Colonic mucosa (tissue), 4 donors: ENCODE measurements at regions not wholly inside any gene's neighbourhood (a gene's known extent, or its start where the extent isn't known, plus 50 kb on each side); places are given as distances from the start of the nearest gene placed in this dataset.

ENCODE experiments used
- DNase-seq: peaks from one replicate; pipeline ENCODE4 v3.0.0-alpha.2; 2020
- H3K27ac ChIP-seq: fragments of 200-600 bp; one replicate; pipeline ENCODE4 v1.8.0; 2021
- H3K27me3 ChIP-seq: fragments of 200-600 bp; one replicate; pipeline ENCODE4 v1.8.0; 2021
- H3K36me3 ChIP-seq: fragments of 200-600 bp; one replicate; pipeline ENCODE4 v1.8.0; 2021
- H3K4me1 ChIP-seq: fragments of 200-600 bp; one replicate; pipeline ENCODE4 v1.8.0; 2021; ENCODE audit warnings: mild to moderate bottlenecking
- H3K4me3 ChIP-seq: fragments of 200-600 bp; one replicate; pipeline ENCODE4 v1.8.0; 2021
- H3K9ac ChIP-seq, 2 donors: one replicate each; pipeline ENCODE4 v1.7.0; 2013; ENCODE audit warnings: control low read depth in 2 of 2, low read depth in 2 of 2, low read length in 2 of 2
- H3K9me3 ChIP-seq: fragments of 200-600 bp; one replicate; pipeline ENCODE4 v1.8.0; 2021
- intact Hi-C: fragments of 100-400 bp; cut with DNase I; formaldehyde crosslinking; loops from one replicate; pipeline ENCODE4 v1.14.1; 2022
- TF ChIP-seq, protein P1 (sequence below): fragments of 200-600 bp; IDR thresholded peaks from one replicate; pipeline ENCODE4 v1.8.0; 2022; ENCODE audit warnings: antibody characterized with exemption, mild to moderate bottlenecking
- donor health status: healthy.
- donor health status: DM: no; HTN: no; CAD: no.
- donor health status: DM: no; HTN: no; CAD: no.

DNA sequence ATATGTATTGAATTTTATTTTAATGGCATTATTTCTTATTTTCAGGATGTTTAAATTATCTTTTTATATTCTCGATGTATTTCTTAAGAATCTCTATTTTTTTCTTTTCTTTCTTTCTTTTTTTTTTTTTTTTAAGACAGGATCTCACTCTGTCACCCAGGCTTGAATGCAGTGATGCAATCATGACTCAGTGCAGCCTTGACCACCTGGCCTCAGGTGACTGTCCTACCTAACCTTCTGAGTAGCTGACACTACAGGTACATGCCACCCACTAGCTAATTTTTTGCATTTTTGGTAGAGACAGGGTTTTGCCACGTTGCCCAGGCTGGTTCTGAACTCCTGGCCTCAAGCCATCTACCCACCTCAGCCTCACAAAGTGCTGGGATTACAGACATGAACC, 143.8 kb upstream of the LAMA2 start:
- TF ChIP-seq, protein P1, sequence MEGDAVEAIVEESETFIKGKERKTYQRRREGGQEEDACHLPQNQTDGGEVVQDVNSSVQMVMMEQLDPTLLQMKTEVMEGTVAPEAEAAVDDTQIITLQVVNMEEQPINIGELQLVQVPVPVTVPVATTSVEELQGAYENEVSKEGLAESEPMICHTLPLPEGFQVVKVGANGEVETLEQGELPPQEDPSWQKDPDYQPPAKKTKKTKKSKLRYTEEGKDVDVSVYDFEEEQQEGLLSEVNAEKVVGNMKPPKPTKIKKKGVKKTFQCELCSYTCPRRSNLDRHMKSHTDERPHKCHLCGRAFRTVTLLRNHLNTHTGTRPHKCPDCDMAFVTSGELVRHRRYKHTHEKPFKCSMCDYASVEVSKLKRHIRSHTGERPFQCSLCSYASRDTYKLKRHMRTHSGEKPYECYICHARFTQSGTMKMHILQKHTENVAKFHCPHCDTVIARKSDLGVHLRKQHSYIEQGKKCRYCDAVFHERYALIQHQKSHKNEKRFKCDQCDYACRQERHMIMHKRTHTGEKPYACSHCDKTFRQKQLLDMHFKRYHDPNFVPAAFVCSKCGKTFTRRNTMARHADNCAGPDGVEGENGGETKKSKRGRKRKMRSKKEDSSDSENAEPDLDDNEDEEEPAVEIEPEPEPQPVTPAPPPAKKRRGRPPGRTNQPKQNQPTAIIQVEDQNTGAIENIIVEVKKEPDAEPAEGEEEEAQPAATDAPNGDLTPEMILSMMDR, result no peak
- no peak for DNase-seq
- H3K27me3 ChIP-seq, result no peaks in the 10 kb centered on the region
- intact Hi-C loops, result loop anchor here (10.0 kb wide), 1 partner anchor 884 kb away; no protein-coding TSS in a partner anchor
- H3K9me3 ChIP-seq, result no peaks in the 10 kb centered on the region
- H3K27ac ChIP-seq, result no peak overlapping the region
- H3K9ac ChIP-seq, result no peak overlapping the region
- H3K36me3 ChIP-seq, result no peaks in the 10 kb centered on the region
- H3K4me1 ChIP-seq, result no peaks in the 10 kb centered on the region
- no peak overlapping the region for H3K4me3 ChIP-seq

GRCh38 chr6:128738112-128738511, 144.8 kb upstream of the LAMA2 start:
- intact Hi-C loops, result loop anchor here (10.0 kb wide), 1 partner anchor 883 kb away; no protein-coding TSS in a partner anchor
- H3K36me3 ChIP-seq, result no peaks in the 10 kb centered on the region
- H3K9ac ChIP-seq, result no peak overlapping the region
- H3K9me3 ChIP-seq, result no peaks in the 10 kb centered on the region
- no peaks in the 10 kb centered on the region for H3K27me3 ChIP-seq
- H3K4me3 ChIP-seq, result no peak overlapping the region
- DNase-seq, result peak; percentile 35
- no peaks in the 10 kb centered on the region for H3K4me1 ChIP-seq
- H3K27ac ChIP-seq, result no peak overlapping the region
- TF ChIP-seq, protein P1, result no peak

- Histone ChIP-seq H3K27ac (no peak overlapping the region), H3K27me3 (no peaks in the 10 kb centered on the region), H3K4me3 (no peak overlapping the region), H3K9me3 (no peaks in the 10 kb centered on the region), H3K9ac (no peak overlapping the region), H3K36me3 (no peaks in the 10 kb centered on the region), H3K4me1 (no peaks in the 10 kb centered on the region)
- intact Hi-C loops, result loop anchor here (10.0 kb wide), 1 partner anchor 882 kb away; no protein-coding TSS in a partner anchor
- DNase-seq, result no peak
- TF ChIP-seq, protein P1, result no peak
Observed at GRCh38 chr6:128736780-128737179, 146.2 kb upstream of the LAMA2 start.

DNA sequence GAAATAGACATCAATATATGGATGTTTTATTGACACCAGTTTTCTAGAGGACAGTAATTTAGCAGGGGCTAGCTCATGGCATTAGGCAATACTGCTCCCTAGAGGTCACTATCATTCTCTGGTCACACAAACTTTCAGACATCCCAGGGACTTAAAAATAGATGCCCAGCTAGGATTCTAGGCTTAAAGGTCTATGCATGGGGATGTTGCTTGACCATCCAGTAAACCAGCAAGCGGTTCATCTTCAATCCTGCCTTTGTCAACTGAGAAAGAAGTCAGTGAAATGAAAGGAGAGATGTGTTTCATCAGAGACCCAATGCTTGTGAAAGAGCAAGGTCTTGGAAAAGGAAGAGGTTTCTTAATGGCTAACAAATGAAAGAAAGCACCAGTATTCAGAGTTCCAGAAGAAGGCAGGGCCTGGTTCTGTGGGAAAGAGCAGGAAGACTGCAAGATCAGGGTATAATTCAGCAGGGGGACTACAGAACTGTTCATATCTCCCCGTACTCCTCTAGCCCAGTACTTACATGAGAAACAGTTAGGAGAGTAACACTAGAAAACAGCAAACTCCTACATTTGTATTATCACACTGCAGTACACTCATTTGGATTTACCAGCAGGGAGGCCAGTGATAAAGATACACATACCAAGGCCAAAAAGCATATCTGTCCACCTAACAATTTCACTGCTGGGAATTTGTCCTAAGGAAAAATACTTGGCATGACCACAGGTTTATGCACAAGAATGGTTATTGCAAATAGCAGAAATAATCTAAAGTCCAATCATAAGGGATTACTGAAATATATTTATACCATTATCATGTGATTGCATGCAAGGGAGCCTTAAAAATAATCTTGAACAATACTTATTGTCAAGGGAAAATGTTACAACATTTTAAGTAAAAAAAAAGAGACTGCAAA, 151.4 kb upstream of the LAMA2 start:
- no peaks in the 10 kb centered on the region for H3K9me3 ChIP-seq
- H3K4me1 ChIP-seq, result no peaks in the 10 kb centered on the region
- intact Hi-C loops, result loop anchor here (5.0 to 10.0 kb wide), 3 partner anchors 636 to 994 kb away; no protein-coding TSS in a partner anchor
- DNase-seq, result no peak
- no peaks in the 10 kb centered on the region for H3K36me3 ChIP-seq
- no peaks in the 10 kb centered on the region for H3K27me3 ChIP-seq
- H3K9ac ChIP-seq, result no peak overlapping the region
- H3K27ac ChIP-seq, result no peak overlapping the region
- no peak overlapping the region for H3K4me3 ChIP-seq
- TF ChIP-seq, protein P1, result no peak

DNA sequence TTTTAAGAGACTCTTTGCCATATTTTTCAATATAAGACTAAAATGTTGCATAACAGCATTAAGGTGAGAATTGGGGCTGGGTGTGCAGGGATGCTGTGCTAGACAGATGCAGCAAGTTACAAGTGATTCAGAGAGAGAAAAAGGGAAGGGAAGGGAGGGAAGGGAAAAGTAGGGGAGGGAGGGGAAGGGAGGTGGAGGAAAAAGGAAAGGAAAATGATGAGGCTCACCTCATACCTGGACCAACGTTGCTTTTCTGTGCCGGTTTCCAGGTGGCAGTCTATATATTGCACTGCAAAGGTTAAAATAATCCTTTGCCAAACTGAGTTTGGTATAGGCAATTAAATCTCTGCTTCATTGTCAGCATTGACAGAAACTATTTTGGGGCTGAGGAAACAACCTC, 155.4 kb upstream of the LAMA2 start:
- Histone ChIP-seq H3K4me1 (no peaks in the 10 kb centered on the region), H3K27me3 (no peaks in the 10 kb centered on the region), H3K9ac (no peak overlapping the region), H3K36me3 (no peaks in the 10 kb centered on the region), H3K27ac (no peak overlapping the region), H3K9me3 (no peaks in the 10 kb centered on the region), H3K4me3 (no peak overlapping the region)
- TF ChIP-seq, protein P1, result no peak
- no peak for DNase-seq
- intact Hi-C loops, result loop anchor here (10.0 kb wide), 1 partner anchor 517 kb away; no protein-coding TSS in a partner anchor
